Ovary (tissue), 7 donors: ENCODE measurements at regions not wholly inside any gene's neighbourhood (a gene's known extent, or its start where the extent isn't known, plus 50 kb on each side); places are given as distances from the start of the nearest gene placed in this dataset.

Source experiments
- DNase-seq, 5 donors: peaks; one replicate each; pipeline ENCODE4 v3.0.0-alpha.2; 2019 to 2020
- H3K27ac ChIP-seq, 2 donors: fragments of 200-600 bp; one replicate each; pipeline versions ENCODE4 v1.5.1 to v1.8.0; 2019 to 2022
- H3K27me3 ChIP-seq: fragments of 200-600 bp; one replicate; pipeline ENCODE4 v1.8.0; 2022
- H3K36me3 ChIP-seq: fragments of 200-600 bp; sonication (generic); one replicate; pipeline ENCODE4 v1.5.1; 2019
- H3K4me1 ChIP-seq: one replicate; pipeline ENCODE4 v1.8.1; 2013; ENCODE audit warnings: mild to moderate bottlenecking, moderate library complexity; ENCODE audit not compliant: insufficient read depth
- H3K4me3 ChIP-seq: fragments of 200-600 bp; sonication (generic); one replicate; pipeline ENCODE4 v1.5.1; 2017
- H3K9me3 ChIP-seq, 2 donors: fragments of 200-600 bp in 1 of 2; sonication (generic) in 1 of 2; one replicate each; pipeline versions ENCODE4 v1.5.1 to v1.8.1; 2013 to 2019; ENCODE audit warnings: mild to moderate bottlenecking in 1 of 2, moderate library complexity in 1 of 2
- CTCF ChIP-seq, 3 donors: fragments of 450-650 bp in 2 of 3; fragments of 200-600 bp in 1 of 3; IDR thresholded peaks; one replicate each; pipeline versions ENCODE4 v1.5.1 to v1.8.0; 2016 to 2022; ENCODE audit warnings: antibody characterized with exemption in 3 of 3, mild to moderate bottlenecking in 1 of 3
- EP300 ChIP-seq: sonication (generic); formaldehyde crosslinking; IDR thresholded peaks from one replicate; pipeline ENCODE4 v1.6.1; 2017; ENCODE audit warnings: antibody characterized with exemption
- POLR2A ChIP-seq: fragments of 450-650 bp; IDR thresholded peaks from one replicate; pipeline ENCODE4 v1.6.1; 2017; ENCODE audit warnings: antibody characterized with exemption, mild to moderate bottlenecking, moderate library complexity
- WGBS, 3 donors: extraction: QIAGEN DNeasy Blood & Tissue Kit in 1 of 3; methylation state at CpG; one replicate each; pipeline versions ENCODE4 v1.1.5 to v1.1.7; 2013 to 2017; 5-methylcytosine and 5-hydroxymethylcytosine counted together
- intact Hi-C, 4 donors: fragments of 100-400 bp; cut with DNase I; formaldehyde crosslinking; loops; one replicate each; pipeline versions ENCODE4 v1.11.0 to v1.15.1; 2022 to 2023
- donor health status: DM: no; HTN: no; CAD: no; lungs with moderate emphysema.
- donor health status: DM: no; HTN: no; CAD: no.
- donor health status: Bipolar disorder and iron deficiency.
- donor health status: DM: no; HTN: no; CAD: no.
- donor health status: DM: yes; HTN: yes; CAD: no.

GRCh38 chr22:44404341-44405020, 91.7 kb upstream of the SHISAL1 start:
- Histone ChIP-seq H3K4me1 (no peaks in the 10 kb centered on the region), H3K27ac (no peak overlapping the region), H3K36me3 (no peaks in the 10 kb centered on the region), H3K27me3 (no peaks in the 10 kb centered on the region), H3K9me3 (no peaks in the 10 kb centered on the region), H3K4me3 (no peak overlapping the region)
- peak in 1 of 5 donors; percentile 12 for DNase-seq
- 89 to 92% (median 90%) methylated on average over 16 of the region's 16 CpGs for WGBS, 3 donors
- intact Hi-C loops: no loop called here
- TF ChIP-seq CTCF (IDR thresholded peaks at IDR 0.05): no peak

- H3K27me3 ChIP-seq: no peaks in the 10 kb centered on the region
- H3K27ac ChIP-seq: no peak overlapping the region
- intact Hi-C loops: no loop called here
- no peaks in the 10 kb centered on the region for H3K36me3 ChIP-seq
- H3K9me3 ChIP-seq: no peaks in the 10 kb centered on the region
- TF ChIP-seq POLR2A: no peak
- no peak for TF ChIP-seq EP300
- no peak for TF ChIP-seq CTCF (IDR thresholded peaks at IDR 0.05)
- no peaks in the 10 kb centered on the region for H3K4me1 ChIP-seq
- 83 to 86% (median 86%) methylated on average over 10 of the region's 10 CpGs for WGBS, 3 donors
- no peak overlapping the region for H3K4me3 ChIP-seq
- peak in 1 of 5 donors; percentile 25 for DNase-seq
Observed at GRCh38 chr22:44403602-44404329, 91.0 kb upstream of the SHISAL1 start.

- 86 to 90% (median 90%) methylated on average over 4 to 5 of the region's 5 CpGs for WGBS, 3 donors
- no peak overlapping the region for H3K27ac ChIP-seq
- H3K27me3 ChIP-seq: no peaks in the 10 kb centered on the region
- H3K4me3 ChIP-seq: no peak overlapping the region
- H3K4me1 ChIP-seq: no peaks in the 10 kb centered on the region
- H3K9me3 ChIP-seq: no peaks in the 10 kb centered on the region
- no peaks in the 10 kb centered on the region for H3K36me3 ChIP-seq
- peak in 1 of 5 donors; percentile 23 for DNase-seq
- intact Hi-C loops: no loop called here
- TF ChIP-seq POLR2A (no peak), CTCF (IDR thresholded peaks at IDR 0.05) (no peak), EP300 (no peak)
Observed at GRCh38 chr22:44403166-44403565, 90.4 kb upstream of the SHISAL1 start.

GRCh38 chr22:44402196-44403111, 89.7 kb upstream of the SHISAL1 start:
- Histone ChIP-seq H3K27ac (no peak overlapping the region), H3K4me3 (no peak overlapping the region), H3K36me3 (no peaks in the 10 kb centered on the region), H3K9me3 (no peaks in the 10 kb centered on the region), H3K4me1 (no peaks in the 10 kb centered on the region), H3K27me3 (no peaks in the 10 kb centered on the region)
- 93 to 97% (median 97%) methylated on average over 10 of the region's 10 CpGs for WGBS, 3 donors
- no peak for TF ChIP-seq CTCF (IDR thresholded peaks at IDR 0.05)
- TF ChIP-seq EP300: no peak
- no peak for TF ChIP-seq POLR2A
- DNase-seq: peak in 2 of 5 donors; percentile 11 to 15
- intact Hi-C loops: no loop called here
